ENCODE measurements at regions not wholly inside any gene's neighbourhood (a gene's known extent, or its start where the extent isn't known, plus 50 kb on each side); places are given as distances from the start of the nearest gene placed in this dataset.

DNA sequence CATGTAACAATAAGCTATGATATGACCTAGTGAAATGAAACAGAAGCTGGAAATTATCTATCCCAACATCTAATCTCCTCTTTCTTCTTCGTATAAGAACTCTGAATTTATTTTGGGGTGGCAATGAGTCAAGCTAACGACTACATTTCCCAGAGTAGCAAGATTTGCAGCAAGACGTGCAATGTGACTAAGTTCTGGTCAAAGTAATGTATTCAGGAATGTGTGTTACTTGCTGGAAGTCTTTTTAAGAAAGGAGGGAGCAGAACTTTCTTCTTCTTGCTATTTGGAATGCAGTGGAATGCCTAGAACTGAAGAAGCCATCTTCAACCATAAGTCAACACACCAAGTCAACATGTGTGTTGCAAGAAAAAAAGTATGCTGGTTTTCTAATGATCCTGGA is 406.6 kb upstream of the MEF2C start:
- TF ChIP-seq, protein P1, sequence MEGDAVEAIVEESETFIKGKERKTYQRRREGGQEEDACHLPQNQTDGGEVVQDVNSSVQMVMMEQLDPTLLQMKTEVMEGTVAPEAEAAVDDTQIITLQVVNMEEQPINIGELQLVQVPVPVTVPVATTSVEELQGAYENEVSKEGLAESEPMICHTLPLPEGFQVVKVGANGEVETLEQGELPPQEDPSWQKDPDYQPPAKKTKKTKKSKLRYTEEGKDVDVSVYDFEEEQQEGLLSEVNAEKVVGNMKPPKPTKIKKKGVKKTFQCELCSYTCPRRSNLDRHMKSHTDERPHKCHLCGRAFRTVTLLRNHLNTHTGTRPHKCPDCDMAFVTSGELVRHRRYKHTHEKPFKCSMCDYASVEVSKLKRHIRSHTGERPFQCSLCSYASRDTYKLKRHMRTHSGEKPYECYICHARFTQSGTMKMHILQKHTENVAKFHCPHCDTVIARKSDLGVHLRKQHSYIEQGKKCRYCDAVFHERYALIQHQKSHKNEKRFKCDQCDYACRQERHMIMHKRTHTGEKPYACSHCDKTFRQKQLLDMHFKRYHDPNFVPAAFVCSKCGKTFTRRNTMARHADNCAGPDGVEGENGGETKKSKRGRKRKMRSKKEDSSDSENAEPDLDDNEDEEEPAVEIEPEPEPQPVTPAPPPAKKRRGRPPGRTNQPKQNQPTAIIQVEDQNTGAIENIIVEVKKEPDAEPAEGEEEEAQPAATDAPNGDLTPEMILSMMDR (IDR thresholded peaks at IDR 0.05; ENCODE audit: insufficient read depth, low read length): no peak
- TF ChIP-seq, protein P2, sequence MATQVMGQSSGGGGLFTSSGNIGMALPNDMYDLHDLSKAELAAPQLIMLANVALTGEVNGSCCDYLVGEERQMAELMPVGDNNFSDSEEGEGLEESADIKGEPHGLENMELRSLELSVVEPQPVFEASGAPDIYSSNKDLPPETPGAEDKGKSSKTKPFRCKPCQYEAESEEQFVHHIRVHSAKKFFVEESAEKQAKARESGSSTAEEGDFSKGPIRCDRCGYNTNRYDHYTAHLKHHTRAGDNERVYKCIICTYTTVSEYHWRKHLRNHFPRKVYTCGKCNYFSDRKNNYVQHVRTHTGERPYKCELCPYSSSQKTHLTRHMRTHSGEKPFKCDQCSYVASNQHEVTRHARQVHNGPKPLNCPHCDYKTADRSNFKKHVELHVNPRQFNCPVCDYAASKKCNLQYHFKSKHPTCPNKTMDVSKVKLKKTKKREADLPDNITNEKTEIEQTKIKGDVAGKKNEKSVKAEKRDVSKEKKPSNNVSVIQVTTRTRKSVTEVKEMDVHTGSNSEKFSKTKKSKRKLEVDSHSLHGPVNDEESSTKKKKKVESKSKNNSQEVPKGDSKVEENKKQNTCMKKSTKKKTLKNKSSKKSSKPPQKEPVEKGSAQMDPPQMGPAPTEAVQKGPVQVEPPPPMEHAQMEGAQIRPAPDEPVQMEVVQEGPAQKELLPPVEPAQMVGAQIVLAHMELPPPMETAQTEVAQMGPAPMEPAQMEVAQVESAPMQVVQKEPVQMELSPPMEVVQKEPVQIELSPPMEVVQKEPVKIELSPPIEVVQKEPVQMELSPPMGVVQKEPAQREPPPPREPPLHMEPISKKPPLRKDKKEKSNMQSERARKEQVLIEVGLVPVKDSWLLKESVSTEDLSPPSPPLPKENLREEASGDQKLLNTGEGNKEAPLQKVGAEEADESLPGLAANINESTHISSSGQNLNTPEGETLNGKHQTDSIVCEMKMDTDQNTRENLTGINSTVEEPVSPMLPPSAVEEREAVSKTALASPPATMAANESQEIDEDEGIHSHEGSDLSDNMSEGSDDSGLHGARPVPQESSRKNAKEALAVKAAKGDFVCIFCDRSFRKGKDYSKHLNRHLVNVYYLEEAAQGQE (IDR thresholded peaks at IDR 0.05; ENCODE audit: insufficient replicate concordance, low read depth): no peak
